Adipocyte (in vitro differentiated cells): ENCODE measurements at regions not wholly inside any gene's neighbourhood (a gene's known extent, or its start where the extent isn't known, plus 50 kb on each side); places are given as distances from the start of the nearest gene placed in this dataset.

ENCODE experiments used
- DNase-seq: peaks from one replicate; pipeline ENCODE4 v3.0.0-alpha.2; 2015; ENCODE audit warnings: low read depth
- H3K27me3 ChIP-seq: replicated peaks from 2 replicates; pipeline ENCODE4 v1.7.0; 2013; ENCODE audit warnings: mild to moderate bottlenecking, low read length, moderate library complexity; ENCODE audit not compliant: control insufficient read depth, insufficient read depth
- H3K36me3 ChIP-seq: 2 replicates; pipeline ENCODE4 v1.7.0; 2013; ENCODE audit warnings: low read length, mild to moderate bottlenecking, moderate library complexity; ENCODE audit not compliant: control insufficient read depth, insufficient read depth, severe bottlenecking
- H3K4me1 ChIP-seq: 2 replicates; pipeline ENCODE4 v1.7.0; 2013; ENCODE audit warnings: mild to moderate bottlenecking, low read length, moderate library complexity; ENCODE audit not compliant: control insufficient read depth, insufficient read depth
- H3K4me3 ChIP-seq: 2 replicates; pipeline ENCODE4 v1.7.0; 2013; ENCODE audit warnings: mild to moderate bottlenecking, low read length, moderate library complexity
- H3K9ac ChIP-seq: 2 replicates; pipeline ENCODE4 v1.7.0; 2013; ENCODE audit warnings: mild to moderate bottlenecking, low read length, moderate library complexity
- H3K9me3 ChIP-seq: 2 replicates; pipeline ENCODE4 v1.7.0; 2013; ENCODE audit warnings: mild to moderate bottlenecking, low read length, moderate library complexity; ENCODE audit not compliant: control insufficient read depth

DNA sequence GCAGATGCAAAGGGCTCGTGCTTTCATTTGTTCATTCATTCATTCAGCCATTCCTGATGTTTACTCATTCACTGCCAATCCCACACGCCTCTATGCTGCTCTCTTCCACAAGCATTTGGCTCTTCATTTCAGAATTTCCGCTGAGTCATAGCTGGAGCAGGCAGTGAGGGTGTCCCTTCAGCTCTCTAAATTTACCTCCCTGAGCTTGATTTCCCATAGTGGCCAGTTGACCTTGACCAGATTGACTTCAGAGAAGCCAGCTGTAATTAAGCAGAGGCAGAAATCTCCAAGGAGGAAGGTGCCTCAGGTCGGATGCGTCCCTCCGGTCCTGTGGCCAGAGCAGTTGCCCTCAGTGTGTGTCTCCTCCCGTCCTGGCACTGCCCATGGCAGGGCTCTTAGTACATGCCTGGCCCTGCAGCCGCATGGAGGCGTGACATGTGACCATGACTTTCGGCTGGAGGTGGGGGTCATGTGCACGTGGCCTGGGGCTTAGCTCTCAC lies 267.2 kb upstream of the ECI2 start:
- peak; percentile 77 for DNase-seq
- H3K36me3 ChIP-seq, result no peaks in the 10 kb centered on the region
- H3K27me3 ChIP-seq, result no peaks in the 10 kb centered on the region

GRCh38 chr6:4401408-4402368 lies 266.3 kb upstream of the ECI2 start:
- Histone ChIP-seq H3K4me1 (peaks cover 24% of the 10 kb centered on the region), H3K9ac (no peak overlapping the region), H3K4me3 (peak overlapping the region; percentile 15), H3K9me3 (no peaks in the 10 kb centered on the region), H3K36me3 (no peaks in the 10 kb centered on the region), H3K27me3 (no peaks in the 10 kb centered on the region)
- no peak for DNase-seq

More for the DNA sequence above, 267.2 kb upstream of the ECI2 start:
- Histone ChIP-seq H3K9ac (peak overlapping the region; percentile 23), H3K9me3 (no peaks in the 10 kb centered on the region), H3K4me3 (peak overlapping the region; percentile 15), H3K4me1 (peaks cover 24% of the 10 kb centered on the region)

- no peak overlapping the region for H3K9ac ChIP-seq
- H3K4me1 ChIP-seq, result peaks cover 24% of the 10 kb centered on the region
- H3K36me3 ChIP-seq, result no peaks in the 10 kb centered on the region
- no peak overlapping the region for H3K4me3 ChIP-seq
- no peak for DNase-seq
- no peaks in the 10 kb centered on the region for H3K9me3 ChIP-seq
- H3K27me3 ChIP-seq, result no peaks in the 10 kb centered on the region
Observed at GRCh38 chr6:4399656-4400055, 264.3 kb upstream of the ECI2 start.

- no peaks in the 10 kb centered on the region for H3K27me3 ChIP-seq
- no peaks in the 10 kb centered on the region for H3K36me3 ChIP-seq
- H3K4me1 ChIP-seq, result peaks cover 22% of the 10 kb centered on the region
- no peaks in the 10 kb centered on the region for H3K9me3 ChIP-seq
- H3K9ac ChIP-seq, result no peak overlapping the region
- peak; percentile 48 for DNase-seq
- H3K4me3 ChIP-seq, result no peak overlapping the region
Observed at GRCh38 chr6:4398791-4399190, 263.4 kb upstream of the ECI2 start.

DNA sequence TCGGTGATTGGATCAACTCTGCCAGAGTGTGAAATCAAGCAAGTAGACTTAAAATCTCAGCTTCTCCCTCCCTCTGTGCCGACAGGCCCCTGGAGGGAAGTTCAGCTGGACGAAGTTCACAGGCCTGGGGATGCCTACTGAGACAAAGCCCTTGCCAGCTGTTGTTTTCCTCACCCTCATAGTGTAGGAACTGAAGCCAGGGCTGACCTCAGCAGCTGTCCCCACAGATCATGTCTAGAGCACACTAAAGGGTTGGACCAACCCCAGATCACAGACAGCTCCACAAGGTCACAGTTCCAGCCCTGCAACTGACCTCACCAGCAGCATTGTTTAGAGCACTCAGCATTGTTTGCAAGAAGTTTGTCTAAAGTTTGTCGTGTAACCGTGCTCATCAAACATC lies 261.9 kb upstream of the ECI2 start:
- Histone ChIP-seq H3K9me3 (no peaks in the 10 kb centered on the region), H3K4me3 (no peak overlapping the region), H3K27me3 (no peaks in the 10 kb centered on the region), H3K9ac (no peak overlapping the region), H3K4me1 (peaks cover 8% of the 10 kb centered on the region), H3K36me3 (no peaks in the 10 kb centered on the region)
- DNase-seq, result no peak

GRCh38 chr6:4396044-4396443 lies 260.7 kb upstream of the ECI2 start:
- Histone ChIP-seq H3K9me3 (no peaks in the 10 kb centered on the region), H3K4me3 (no peak overlapping the region), H3K9ac (no peak overlapping the region), H3K36me3 (no peaks in the 10 kb centered on the region), H3K27me3 (no peaks in the 10 kb centered on the region), H3K4me1 (no peaks in the 10 kb centered on the region)
- DNase-seq, result no peak

DNA sequence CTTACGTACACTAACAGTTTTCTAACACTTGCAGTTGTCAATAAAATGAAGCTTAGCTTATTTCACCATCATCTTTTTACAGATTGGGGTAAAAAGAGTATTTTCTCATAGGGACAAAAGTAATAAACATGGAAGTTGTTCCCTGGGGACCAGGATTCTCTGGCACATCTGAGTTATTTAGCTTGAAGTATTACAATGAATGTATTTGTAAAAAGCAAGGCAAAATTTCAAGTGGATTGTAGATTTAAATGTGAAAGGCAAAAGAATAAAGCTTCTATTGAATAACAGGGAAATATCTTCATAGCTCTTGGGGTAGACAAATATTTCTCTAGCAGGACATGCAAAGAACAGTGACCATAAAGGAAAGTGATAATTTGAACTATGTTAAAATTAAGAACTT lies 260.0 kb upstream of the ECI2 start:
- H3K4me1 ChIP-seq, result no peaks in the 10 kb centered on the region
- no peak for DNase-seq
- no peaks in the 10 kb centered on the region for H3K9me3 ChIP-seq
- no peak overlapping the region for H3K4me3 ChIP-seq
- no peaks in the 10 kb centered on the region for H3K27me3 ChIP-seq
- no peak overlapping the region for H3K9ac ChIP-seq
- H3K36me3 ChIP-seq, result no peaks in the 10 kb centered on the region

GRCh38 chr6:4394786-4395185 lies 259.4 kb upstream of the ECI2 start:
- H3K4me1 ChIP-seq, result no peaks in the 10 kb centered on the region
- H3K9ac ChIP-seq, result no peak overlapping the region
- H3K27me3 ChIP-seq, result no peaks in the 10 kb centered on the region
- no peak overlapping the region for H3K4me3 ChIP-seq
- H3K36me3 ChIP-seq, result no peaks in the 10 kb centered on the region
- DNase-seq, result no peak
- H3K9me3 ChIP-seq, result no peaks in the 10 kb centered on the region

DNA sequence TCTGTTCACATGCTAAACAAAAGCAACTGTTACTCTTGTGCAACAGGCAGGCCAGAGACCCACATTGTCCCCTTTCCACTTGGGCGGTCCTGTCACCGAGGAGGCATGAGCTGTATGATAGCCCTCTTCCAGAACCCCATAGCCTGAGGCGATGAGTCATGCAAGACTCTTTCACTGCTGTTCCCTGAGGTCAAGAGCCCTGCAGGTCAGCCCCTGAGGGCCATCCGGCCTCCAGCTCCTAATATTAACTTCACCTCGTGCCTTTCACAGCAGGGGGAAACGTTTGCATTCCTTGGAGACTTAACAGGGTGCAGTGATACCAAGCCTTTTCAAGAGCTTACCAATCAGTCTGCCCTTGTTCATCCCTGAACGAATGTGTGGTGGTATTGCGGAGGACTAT lies 253.3 kb upstream of the ECI2 start:
- H3K27me3 ChIP-seq, result no peaks in the 10 kb centered on the region
- no peak overlapping the region for H3K4me3 ChIP-seq
- no peak for DNase-seq
- no peaks in the 10 kb centered on the region for H3K4me1 ChIP-seq
- no peak overlapping the region for H3K9ac ChIP-seq
- H3K36me3 ChIP-seq, result no peaks in the 10 kb centered on the region
- H3K9me3 ChIP-seq, result peaks cover 21% of the 10 kb centered on the region

GRCh38 chr6:4384656-4385055 lies 249.3 kb upstream of the ECI2 start:
- Histone ChIP-seq H3K9ac (no peak overlapping the region), H3K36me3 (no peaks in the 10 kb centered on the region), H3K27me3 (no peaks in the 10 kb centered on the region), H3K4me3 (no peak overlapping the region), H3K9me3 (peaks cover 32% of the 10 kb centered on the region), H3K4me1 (no peaks in the 10 kb centered on the region)
- no peak for DNase-seq

- Histone ChIP-seq H3K9me3 (peaks cover 32% of the 10 kb centered on the region), H3K36me3 (no peaks in the 10 kb centered on the region), H3K27me3 (no peaks in the 10 kb centered on the region), H3K4me3 (no peak overlapping the region), H3K4me1 (no peaks in the 10 kb centered on the region), H3K9ac (no peak overlapping the region)
- no peak for DNase-seq
Observed at GRCh38 chr6:4383910-4384638, 248.7 kb upstream of the ECI2 start.
